Testis (tissue), 2 donors: ENCODE measurements at regions not wholly inside any gene's neighbourhood (a gene's known extent, or its start where the extent isn't known, plus 50 kb on each side); places are given as distances from the start of the nearest gene placed in this dataset.
"Not testable (repeated sequence)": the region's sequence is repeated elsewhere in the genome, so short reads cannot be mapped to it uniquely, and the experiment has no call there.

Experiments used
- DNase-seq: peaks from one replicate; pipeline ENCODE4 v3.0.0-alpha.2; 2019
- H3K27ac ChIP-seq, 2 donors: fragments of 200-600 bp; sonication (generic); one replicate each; pipeline ENCODE4 v1.5.1; 2019
- H3K27me3 ChIP-seq: fragments of 200-600 bp; sonication (generic); one replicate; pipeline ENCODE4 v1.5.1; 2019
- H3K36me3 ChIP-seq: fragments of 200-600 bp; sonication (generic); one replicate; pipeline ENCODE4 v1.5.1; 2017; ENCODE audit warnings: low read depth; ENCODE audit errors: missing control alignments
- H3K4me1 ChIP-seq: fragments of 200-600 bp; sonication (generic); one replicate; pipeline ENCODE4 v1.5.1; 2019
- H3K4me3 ChIP-seq, 2 donors: fragments of 200-600 bp; sonication (generic); one replicate each; pipeline ENCODE4 v1.5.1; 2017 to 2019
- H3K9me3 ChIP-seq: fragments of 200-600 bp; sonication (generic); one replicate; pipeline ENCODE4 v1.5.1; 2017
- CTCF ChIP-seq, 3 experiments: fragments of 450-650 bp in 2 of 3; fragments of 200-600 bp in 1 of 3; sonication (generic) in 1 of 3; IDR thresholded peaks; one replicate each; pipeline ENCODE4 v1.5.1; 2016 to 2019; ENCODE audit warnings: antibody characterized with exemption in 3 of 3, mild to moderate bottlenecking in 2 of 3, moderate library complexity in 1 of 3
- POLR2A ChIP-seq: fragments of 450-650 bp; IDR thresholded peaks from one replicate; pipeline ENCODE4 v1.6.1; 2017; ENCODE audit warnings: antibody characterized with exemption, mild to moderate bottlenecking, moderate library complexity
- WGBS, 2 donors: methylation state at CpG; one replicate each; pipeline ENCODE4 v1.1.5; 2018; 5-methylcytosine and 5-hydroxymethylcytosine counted together
- intact Hi-C: fragments of 100-400 bp; cut with DNase I; formaldehyde crosslinking; loops from one replicate; pipeline ENCODE4 v1.15.1; 2023; ENCODE audit warnings: low total_unique reads

GRCh38 chr19:30941591-30941990 lies 407.6 kb downstream of the TSHZ3 start:
- no peak overlapping the region for H3K4me3 ChIP-seq
- 83 to 89% methylated on average over 1 to 3 of the region's 3 CpGs for WGBS, 2 donors
- intact Hi-C loops, result no loop called here

GRCh38 chr19:30936276-30936675 lies 413.0 kb downstream of the TSHZ3 start:
- H3K9me3 ChIP-seq, result no peaks in the 10 kb centered on the region
- intact Hi-C loops, result no loop called here
- WGBS, 2 donors, result 93 to 99% methylated on average over 5 of the region's 5 CpGs

More at GRCh38 chr19:30941591-30941990, 407.6 kb downstream of the TSHZ3 start:
- no peak for TF ChIP-seq CTCF (IDR thresholded peaks at IDR 0.05)
- no peak for TF ChIP-seq POLR2A
- no peak overlapping the region for H3K27ac ChIP-seq
- no peaks in the 10 kb centered on the region for H3K27me3 ChIP-seq
- no peaks in the 10 kb centered on the region for H3K36me3 ChIP-seq
- H3K9me3 ChIP-seq, result no peaks in the 10 kb centered on the region
- H3K4me1 ChIP-seq, result no peaks in the 10 kb centered on the region
- DNase-seq, result no peak

GRCh38 chr19:30935146-30935545 lies 414.1 kb downstream of the TSHZ3 start:
- Histone ChIP-seq H3K27ac (no peak overlapping the region), H3K4me1 (peaks cover 4% of the 10 kb centered on the region), H3K27me3 (no peaks in the 10 kb centered on the region), H3K36me3 (no peaks in the 10 kb centered on the region), H3K9me3 (no peaks in the 10 kb centered on the region), H3K4me3 (no peak overlapping the region)
- no peak for DNase-seq
- TF ChIP-seq CTCF (IDR thresholded peaks at IDR 0.05), result no peak
- no peak for TF ChIP-seq POLR2A
- 37 to 46% methylated on average over 4 of the region's 4 CpGs for WGBS, 2 donors
- intact Hi-C loops, result no loop called here

More at GRCh38 chr19:30936276-30936675, 413.0 kb downstream of the TSHZ3 start:
- H3K27ac ChIP-seq, result no peak overlapping the region
- TF ChIP-seq POLR2A, result no peak
- TF ChIP-seq CTCF (IDR thresholded peaks at IDR 0.05), result no peak
- H3K4me3 ChIP-seq, result no peak overlapping the region
- DNase-seq, result no peak
- peaks cover 4% of the 10 kb centered on the region for H3K4me1 ChIP-seq
- no peaks in the 10 kb centered on the region for H3K27me3 ChIP-seq
- H3K36me3 ChIP-seq, result no peaks in the 10 kb centered on the region

GRCh38 chr19:30933454-30933853 lies 415.8 kb downstream of the TSHZ3 start:
- H3K27me3 ChIP-seq, intact Hi-C loops, H3K36me3 ChIP-seq, H3K4me3 ChIP-seq, H3K9me3 ChIP-seq, DNase-seq, H3K27ac ChIP-seq, H3K4me1 ChIP-seq: not testable (repeated sequence)
- 82 to 90% methylated on average over 3 of the region's 3 CpGs for whole genome bisulfite sequencing, 2 donors

GRCh38 chr19:30932854-30933253 lies 416.4 kb downstream of the TSHZ3 start:
- Histone ChIP-seq H3K4me3 (no peak overlapping the region), H3K36me3 (no peaks in the 10 kb centered on the region), H3K27ac (no peak overlapping the region), H3K4me1 (peaks cover 4% of the 10 kb centered on the region), H3K27me3 (no peaks in the 10 kb centered on the region), H3K9me3 (no peaks in the 10 kb centered on the region)
- intact Hi-C loops, result no loop called here
- TF ChIP-seq POLR2A, result no peak
- no peak for TF ChIP-seq CTCF (IDR thresholded peaks at IDR 0.05)
- WGBS, 2 donors, result 86 to 97% methylated on average over 3 of the region's 3 CpGs
- no peak for DNase-seq
